ENCODE measurements at regions not wholly inside any gene's neighbourhood (a gene's known extent, or its start where the extent isn't known, plus 50 kb on each side); places are given as distances from the start of the nearest gene placed in this dataset.

DNA sequence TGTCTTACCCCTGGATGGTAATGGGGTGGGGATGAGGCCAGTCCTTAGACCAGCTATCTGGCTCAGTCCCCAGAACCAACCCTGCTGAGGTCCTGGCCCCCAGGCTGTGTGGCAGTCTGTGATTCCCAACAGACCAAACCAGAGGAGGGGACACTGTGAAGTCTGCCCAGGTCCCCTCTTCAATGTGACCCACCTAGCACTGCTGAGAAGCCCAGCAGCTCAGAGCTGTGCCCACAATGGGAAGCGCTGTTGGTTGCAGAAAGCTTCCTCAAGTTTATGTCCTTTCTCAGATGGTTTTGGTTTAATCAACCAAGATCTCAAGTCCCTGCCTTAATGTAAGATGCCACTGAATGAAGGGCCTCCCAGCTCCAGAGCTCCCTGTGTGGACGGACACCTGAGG lies 114.7 kb upstream of the IGLL5 start:
- POLR2A ChIA-PET: no interaction called here
- Histone ChIP-seq H3K27me3 (ENCODE audit: control insufficient read depth in 1 of 2, insufficient read depth in 2 of 2, low read length in 2 of 2) (peaks cover 4 to 8% of the 10 kb centered on the region in 2 experiments; a peak in 2 of 5 replicates), H3K9me3 (ENCODE audit: low read length) (no peaks in the 10 kb centered on the region), H3K27ac (ENCODE audit: extremely low read length, insufficient read depth, low read length) (no peak overlapping the region), H4K20me1 (ENCODE audit: insufficient read depth, low read length) (no peaks in the 10 kb centered on the region), H2AFZ (ENCODE audit: low read length) (no peak overlapping the region), H3K4me2 (ENCODE audit: low read depth, low read length) (no peak overlapping the region), H3K9ac (ENCODE audit: insufficient read depth, low read depth, low read length) (no peak overlapping the region), H3K4me3 (replicated peaks in 1 of 3; ENCODE audit: insufficient read depth in 1 of 3, low read depth in 2 of 3, low read length in 3 of 3) (no peak overlapping the region), H3K36me3 (replicated peaks in 1 of 2; ENCODE audit: control insufficient read depth in 1 of 2, insufficient read depth in 2 of 2, low read length in 2 of 2) (no peaks in the 10 kb centered on the region), H3K79me2 (ENCODE audit: insufficient read depth, low read length) (no peaks in the 10 kb centered on the region), H3K4me1 (ENCODE audit: insufficient read depth, low read length) (no peaks in the 10 kb centered on the region)
- in situ Hi-C loops (cut with HindIII; ENCODE audit: extremely low pct_ligation_motif_present, low pct_unique_long_range_greater_than_20kb) (no loop called here), intact Hi-C loops (cut with micrococcal nuclease; ENCODE audit: unreplicated experiment) (no loop called here)
- CTCF ChIA-PET (ENCODE audit: low intra/inter-chr PET ratio, low total read pairs): no interaction called here
- no peak for ATAC-seq
- no peak for DNase-seq (ENCODE audit: low spot score)
- no TSS peak for BruUV-seq (replicated peaks)
- WGBS (ENCODE audit: low lambda C conversion rate): 43% methylated on average over 2 of the region's 2 CpGs
- no peak for FAIRE-seq
- TF ChIP-seq SIN3A (IDR thresholded peaks at IDR 0.05; ENCODE audit: borderline replicate concordance, low read depth, low read length) (no peak), ETV6 (CRISPR knock-in tag; conservative IDR thresholded peaks at IDR 0.05) (no peak), SAP130 (CRISPR knock-in tag; IDR thresholded peaks at IDR 0.05; ENCODE audit: low read depth) (no peak), RORA (CRISPR knock-in tag; IDR thresholded peaks at IDR 0.05) (no peak), SMARCE1 (IDR thresholded peaks at IDR 0.05; ENCODE audit: borderline replicate concordance) (no peak), TCF12 (IDR thresholded peaks at IDR 0.05) (no peak), TCF12 (CRISPR knock-in tag; IDR thresholded peaks at IDR 0.05) (no peak)
- TF ChIP-seq, protein P1, sequence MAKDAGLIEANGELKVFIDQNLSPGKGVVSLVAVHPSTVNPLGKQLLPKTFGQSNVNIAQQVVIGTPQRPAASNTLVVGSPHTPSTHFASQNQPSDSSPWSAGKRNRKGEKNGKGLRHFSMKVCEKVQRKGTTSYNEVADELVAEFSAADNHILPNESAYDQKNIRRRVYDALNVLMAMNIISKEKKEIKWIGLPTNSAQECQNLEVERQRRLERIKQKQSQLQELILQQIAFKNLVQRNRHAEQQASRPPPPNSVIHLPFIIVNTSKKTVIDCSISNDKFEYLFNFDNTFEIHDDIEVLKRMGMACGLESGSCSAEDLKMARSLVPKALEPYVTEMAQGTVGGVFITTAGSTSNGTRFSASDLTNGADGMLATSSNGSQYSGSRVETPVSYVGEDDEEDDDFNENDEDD (CRISPR knock-in tag; IDR thresholded peaks at IDR 0.05; ENCODE audit: borderline replicate concordance): no peak
- TF ChIP-seq, protein P2, sequence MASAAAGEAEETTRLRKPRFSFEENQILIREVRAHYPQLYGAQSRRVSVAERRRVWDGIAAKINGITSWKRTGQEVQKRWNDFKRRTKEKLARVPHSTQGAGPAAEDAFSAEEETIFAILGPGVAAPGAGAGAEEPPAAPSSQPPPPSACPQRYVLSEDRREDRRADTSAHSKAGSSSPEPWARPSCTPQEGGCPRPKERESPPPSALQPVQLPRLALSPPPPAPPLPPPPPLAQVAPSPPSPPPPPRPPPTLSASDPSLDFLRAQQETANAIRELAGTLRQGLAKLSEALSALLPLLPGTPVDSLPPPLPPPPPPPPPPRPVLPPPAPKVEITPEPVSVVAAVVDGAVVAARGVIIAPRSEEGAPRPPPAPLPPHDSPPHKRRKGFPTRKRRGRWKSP (CRISPR knock-in tag; IDR thresholded peaks at IDR 0.05): no peak
- TF ChIP-seq, protein P3, sequence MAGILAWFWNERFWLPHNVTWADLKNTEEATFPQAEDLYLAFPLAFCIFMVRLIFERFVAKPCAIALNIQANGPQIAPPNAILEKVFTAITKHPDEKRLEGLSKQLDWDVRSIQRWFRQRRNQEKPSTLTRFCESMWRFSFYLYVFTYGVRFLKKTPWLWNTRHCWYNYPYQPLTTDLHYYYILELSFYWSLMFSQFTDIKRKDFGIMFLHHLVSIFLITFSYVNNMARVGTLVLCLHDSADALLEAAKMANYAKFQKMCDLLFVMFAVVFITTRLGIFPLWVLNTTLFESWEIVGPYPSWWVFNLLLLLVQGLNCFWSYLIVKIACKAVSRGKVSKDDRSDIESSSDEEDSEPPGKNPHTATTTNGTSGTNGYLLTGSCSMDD (CRISPR knock-in tag; IDR thresholded peaks at IDR 0.05): no peak

Measured in HepG2 (cell line).